Neuronal stem cell (in vitro differentiated cells): ENCODE measurements at regions not wholly inside any gene's neighbourhood (a gene's known extent, or its start where the extent isn't known, plus 50 kb on each side); places are given as distances from the start of the nearest gene placed in this dataset.

Experiments
- DNase-seq: peaks from one replicate; pipeline ENCODE4 v3.0.0-alpha.2; 2013; ENCODE audit warnings: low spot score
- H2AFZ ChIP-seq: one replicate; pipeline ENCODE4 v1.6.1; 2013; ENCODE audit warnings: mild to moderate bottlenecking, low read length, inconsistent platforms
- H2AK5ac ChIP-seq: 2 replicates; pipeline ENCODE4 v1.6.1; 2013; ENCODE audit warnings: low read depth, mild to moderate bottlenecking, inconsistent platforms, low read length, moderate library complexity, mixed read lengths
- H2BK120ac ChIP-seq: 2 replicates; pipeline ENCODE4 v1.6.1; 2013; ENCODE audit warnings: low read depth, mild to moderate bottlenecking, inconsistent platforms, low read length, moderate library complexity, mixed read lengths
- H2BK12ac ChIP-seq: one replicate; pipeline ENCODE4 v1.6.1; 2013; ENCODE audit warnings: low read length, inconsistent platforms
- H2BK15ac ChIP-seq: 2 replicates; pipeline ENCODE4 v1.6.1; 2013; ENCODE audit warnings: mild to moderate bottlenecking, low read length, inconsistent platforms, mixed read lengths
- H2BK5ac ChIP-seq: one replicate; pipeline ENCODE4 v1.6.1; 2013; ENCODE audit warnings: inconsistent platforms, mild to moderate bottlenecking, low read length, moderate library complexity
- H3K14ac ChIP-seq: one replicate; pipeline ENCODE4 v1.6.1; 2013; ENCODE audit warnings: low read length, inconsistent platforms
- H3K18ac ChIP-seq: 2 replicates; pipeline ENCODE4 v1.6.1; 2013; ENCODE audit warnings: low read length, inconsistent platforms
- H3K23ac ChIP-seq: 2 replicates; pipeline ENCODE4 v1.6.1; 2013; ENCODE audit warnings: low read depth, mild to moderate bottlenecking, mixed read lengths, low read length, inconsistent platforms; ENCODE audit not compliant: poor library complexity
- H3K27ac ChIP-seq: replicated peaks from 3 replicates; pipeline ENCODE4 v1.5.1; 2013; ENCODE audit warnings: low read length, inconsistent platforms
- H3K27me3 ChIP-seq, 3 experiments: 2 replicates each; pipeline ENCODE4 v1.6.1; 2013; ENCODE audit warnings: low read length in 3 of 3, mild to moderate bottlenecking in 2 of 3, inconsistent platforms in 1 of 3, low read depth in 1 of 3, mixed read lengths in 1 of 3, moderate library complexity in 1 of 3; ENCODE audit not compliant: control insufficient read depth in 3 of 3, insufficient read depth in 3 of 3
- H3K36me3 ChIP-seq, 2 donors: replicated peaks in 1 of 2; 2 replicates each; pipeline ENCODE4 v1.6.1; 2013; ENCODE audit warnings: low read length in 2 of 2; ENCODE audit not compliant: control insufficient read depth in 2 of 2, insufficient read depth in 2 of 2
- H3K4ac ChIP-seq: 2 replicates; pipeline ENCODE4 v1.6.1; 2013; ENCODE audit warnings: inconsistent platforms, mild to moderate bottlenecking, low read length, moderate library complexity
- H3K4me1 ChIP-seq, 2 donors: 1 replicate in 1 of 2; 2 replicates in 1 of 2; pipeline ENCODE4 v1.6.1; 2013; ENCODE audit warnings: low read length in 2 of 2, low read depth in 1 of 2; ENCODE audit not compliant: control insufficient read depth in 2 of 2, insufficient read depth in 1 of 2
- H3K4me2 ChIP-seq: one replicate; pipeline ENCODE4 v1.6.1; 2013; ENCODE audit warnings: mild to moderate bottlenecking, low read length, inconsistent platforms; ENCODE audit not compliant: insufficient read depth, poor library complexity, severe bottlenecking
- H3K4me3 ChIP-seq, 2 donors: 2 replicates each; pipeline ENCODE4 v1.5.1; 2013; ENCODE audit warnings: low read length in 2 of 2, mild to moderate bottlenecking in 2 of 2, inconsistent platforms in 1 of 2, moderate library complexity in 1 of 2
- H3K79me1 ChIP-seq: one replicate; pipeline ENCODE4 v1.6.1; 2013; ENCODE audit warnings: low read depth, mild to moderate bottlenecking, inconsistent platforms, low read length, moderate library complexity
- H3K9ac ChIP-seq: one replicate; pipeline ENCODE4 v1.6.1; 2013; ENCODE audit warnings: mild to moderate bottlenecking, low read depth, low read length, inconsistent platforms; ENCODE audit not compliant: poor library complexity
- H3K9me3 ChIP-seq, 2 donors: replicated peaks in 1 of 2; 2 replicates each; pipeline versions ENCODE3 to v1.6.1; 2013; ENCODE audit warnings: low read length in 2 of 2, mild to moderate bottlenecking in 2 of 2, inconsistent platforms in 1 of 2, low read depth in 1 of 2, mixed read lengths in 1 of 2, moderate library complexity in 1 of 2; ENCODE audit not compliant: control insufficient read depth in 2 of 2, insufficient read depth in 1 of 2
- H4K8ac ChIP-seq: one replicate; pipeline ENCODE4 v1.6.1; 2013; ENCODE audit warnings: low read depth, mild to moderate bottlenecking, inconsistent platforms, low read length, moderate library complexity
- H4K91ac ChIP-seq: one replicate; pipeline ENCODE4 v1.6.1; 2013; ENCODE audit warnings: low read length, low read depth, mild to moderate bottlenecking, inconsistent platforms; ENCODE audit not compliant: poor library complexity
- WGBS, 2 donors: extraction: QIAGEN DNeasy Blood & Tissue Kit; methylation state at CpG; one replicate each; pipeline ENCODE4 v1.1.7; 2013; ENCODE audit warnings: missing lambda C conversion rate in 2 of 2, mixed read lengths in 1 of 2; ENCODE audit not compliant: insufficient read length in 2 of 2, insufficient replicate concordance in 1 of 2; ENCODE audit errors: extremely low coverage in 2 of 2; 5-methylcytosine and 5-hydroxymethylcytosine counted together

GRCh38 chr17:33989361-33990148, 265.5 kb upstream of the CCL2 start:
- H3K4me1 ChIP-seq: peaks cover 0 to 2% of the 10 kb centered on the region in 2 donors
- WGBS, 2 donors: no CpG with 5 or more reads among the region's 8 CpGs
- H3K18ac ChIP-seq: no peak overlapping the region
- H2BK15ac ChIP-seq: no peak overlapping the region
- H2BK12ac ChIP-seq: no peak overlapping the region
- no peak overlapping the region for H2BK120ac ChIP-seq
- no peak overlapping the region for H3K23ac ChIP-seq
- H3K27me3 ChIP-seq: no peaks in the 10 kb centered on the region
- H3K36me3 ChIP-seq: no peaks in the 10 kb centered on the region
- H2AK5ac ChIP-seq: no peak overlapping the region
- H4K8ac ChIP-seq: no peak overlapping the region
- H2BK5ac ChIP-seq: no peak overlapping the region
- H4K91ac ChIP-seq: no peak overlapping the region
- no peak overlapping the region for H3K14ac ChIP-seq
- DNase-seq: no peak
- no peak overlapping the region for H3K4me3 ChIP-seq
- no peaks in the 10 kb centered on the region for H3K9me3 ChIP-seq
- no peak overlapping the region for H3K9ac ChIP-seq
- H3K4ac ChIP-seq: no peak overlapping the region
- no peak overlapping the region for H2AFZ ChIP-seq
- H3K27ac ChIP-seq: no peak overlapping the region
- no peaks in the 10 kb centered on the region for H3K79me1 ChIP-seq
- H3K4me2 ChIP-seq: no peak overlapping the region

DNA sequence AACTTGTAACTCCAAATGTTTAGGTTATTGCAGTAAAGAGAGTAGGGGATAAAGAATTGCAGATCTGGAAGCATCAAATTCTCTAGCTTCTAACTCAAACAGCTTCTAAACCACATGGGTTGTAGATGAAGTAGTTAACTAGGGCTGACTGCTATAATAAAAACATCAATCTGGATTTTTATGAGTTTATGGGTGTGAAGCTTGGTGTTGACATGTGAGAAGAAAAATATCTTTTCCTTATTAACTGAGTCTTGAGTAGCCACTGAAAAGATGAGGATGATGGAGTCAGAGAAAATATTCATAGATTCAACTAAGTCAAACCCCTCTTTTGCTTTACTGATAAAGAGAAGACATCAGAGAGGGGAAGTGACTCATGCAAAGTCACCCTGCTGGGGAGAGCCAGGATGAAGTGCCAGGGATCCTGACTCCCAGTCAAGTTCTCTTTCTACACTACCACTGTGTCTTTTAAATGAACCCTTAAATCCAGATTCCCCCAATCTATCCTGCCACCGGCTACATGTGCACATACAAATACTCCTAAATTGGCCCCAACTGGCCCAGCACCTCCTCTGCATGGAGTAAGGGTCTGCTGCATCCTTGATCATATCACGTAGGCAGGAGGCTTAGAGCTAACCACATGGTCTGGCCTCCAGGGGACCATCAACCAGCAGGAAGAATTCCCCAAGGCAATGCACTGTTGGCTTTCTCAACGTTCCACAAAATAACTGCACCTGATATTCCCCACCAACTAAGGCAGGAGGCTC, 264.0 kb upstream of the CCL2 start:
- Histone ChIP-seq H3K4me1 (peaks cover 0 to 2% of the 10 kb centered on the region in 2 donors), H3K4me3 (no peak overlapping the region), H2BK12ac (no peak overlapping the region), H4K8ac (no peak overlapping the region), H2BK120ac (no peak overlapping the region), H3K4me2 (no peak overlapping the region), H3K9ac (no peak overlapping the region), H3K79me1 (no peaks in the 10 kb centered on the region), H3K27me3 (no peaks in the 10 kb centered on the region), H3K4ac (no peak overlapping the region), H2BK15ac (no peak overlapping the region), H3K36me3 (no peaks in the 10 kb centered on the region), H3K9me3 (no peaks in the 10 kb centered on the region), H3K18ac (no peak overlapping the region), H2AK5ac (no peak overlapping the region), H3K23ac (no peak overlapping the region), H2AFZ (no peak overlapping the region), H3K14ac (no peak overlapping the region), H2BK5ac (no peak overlapping the region), H3K27ac (no peak overlapping the region), H4K91ac (no peak overlapping the region)
- no peak for DNase-seq
- WGBS, 2 donors: no CpG with 5 or more reads among the region's 3 CpGs

GRCh38 chr17:33992113-33992512, 263.0 kb upstream of the CCL2 start:
- H3K4me3 ChIP-seq: no peak overlapping the region
- no peaks in the 10 kb centered on the region for H3K36me3 ChIP-seq
- no peak overlapping the region for H3K9ac ChIP-seq
- no peaks in the 10 kb centered on the region for H3K27me3 ChIP-seq
- no peak overlapping the region for H2BK15ac ChIP-seq
- H2AK5ac ChIP-seq: no peak overlapping the region
- H2BK120ac ChIP-seq: no peak overlapping the region
- H3K18ac ChIP-seq: no peak overlapping the region
- no peaks in the 10 kb centered on the region for H3K79me1 ChIP-seq
- H3K23ac ChIP-seq: no peak overlapping the region
- no peak overlapping the region for H4K8ac ChIP-seq
- H2AFZ ChIP-seq: no peak overlapping the region
- no peak overlapping the region for H3K14ac ChIP-seq
- H2BK12ac ChIP-seq: no peak overlapping the region
- H3K9me3 ChIP-seq: no peaks in the 10 kb centered on the region
- H3K27ac ChIP-seq: no peak overlapping the region
- no peak overlapping the region for H3K4me2 ChIP-seq
- H3K4ac ChIP-seq: no peak overlapping the region
- H4K91ac ChIP-seq: no peak overlapping the region
- no peak overlapping the region for H2BK5ac ChIP-seq
- no peak for DNase-seq
- WGBS, 2 donors: no CpG with 5 or more reads among the region's 5 CpGs
- peaks cover 0 to 2% of the 10 kb centered on the region in 2 donors for H3K4me1 ChIP-seq

- no peak overlapping the region for H2BK120ac ChIP-seq
- H4K91ac ChIP-seq: no peak overlapping the region
- H3K14ac ChIP-seq: no peak overlapping the region
- no peak overlapping the region for H2BK5ac ChIP-seq
- H3K23ac ChIP-seq: no peak overlapping the region
- no peak overlapping the region for H2AFZ ChIP-seq
- H3K4me1 ChIP-seq: no peaks in the 10 kb centered on the region
- H3K4me3 ChIP-seq: no peak overlapping the region
- H2BK15ac ChIP-seq: no peak overlapping the region
- no peak overlapping the region for H3K4ac ChIP-seq
- no peak overlapping the region for H2BK12ac ChIP-seq
- no peak overlapping the region for H3K18ac ChIP-seq
- no peaks in the 10 kb centered on the region for H3K36me3 ChIP-seq
- H3K79me1 ChIP-seq: no peaks in the 10 kb centered on the region
- no peak overlapping the region for H3K27ac ChIP-seq
- H3K9me3 ChIP-seq: peaks cover 0 to 5% of the 10 kb centered on the region in 2 donors
- no peak for DNase-seq
- no peak overlapping the region for H4K8ac ChIP-seq
- H3K9ac ChIP-seq: no peak overlapping the region
- WGBS, 2 donors: no CpG with 5 or more reads among the region's 1 CpG
- H2AK5ac ChIP-seq: no peak overlapping the region
- no peak overlapping the region for H3K4me2 ChIP-seq
- H3K27me3 ChIP-seq: peaks cover 0 to 2% (median 0%) of the 10 kb centered on the region in 3 experiments
These were observed 254.4 kb upstream of the CCL2 start for GRCh38 chr17:34000639-34001038.
